Trophoblast cell (in vitro differentiated cells and primary cell): ENCODE measurements at regions not wholly inside any gene's neighbourhood (a gene's known extent, or its start where the extent isn't known, plus 50 kb on each side); places are given as distances from the start of the nearest gene placed in this dataset.
A peak's percentile ranks its signal among the peaks of the same experiment; 100 is the strongest.

Experiments used
- DNase-seq, 2 donors: peaks; one replicate each; pipeline ENCODE4 v3.0.0-alpha.2; 2016
- H2AFZ ChIP-seq: 2 replicates; pipeline ENCODE4 v1.6.1; 2013; ENCODE audit warnings: low read length, moderate library complexity, mild to moderate bottlenecking; ENCODE audit not compliant: insufficient read depth, poor library complexity
- H2AK5ac ChIP-seq: 2 replicates; pipeline ENCODE4 v1.6.1; 2013; ENCODE audit warnings: mild to moderate bottlenecking, low read length
- H2BK120ac ChIP-seq: 2 replicates; pipeline ENCODE4 v1.6.1; 2013; ENCODE audit warnings: low read length, mild to moderate bottlenecking, moderate library complexity; ENCODE audit not compliant: insufficient read depth, poor library complexity
- H2BK12ac ChIP-seq: 2 replicates; pipeline ENCODE4 v1.6.1; 2013; ENCODE audit warnings: mild to moderate bottlenecking, low read length, moderate library complexity
- H2BK5ac ChIP-seq: 2 replicates; pipeline ENCODE4 v1.6.1; 2013; ENCODE audit warnings: low read length, low read depth, moderate library complexity, mild to moderate bottlenecking; ENCODE audit not compliant: poor library complexity
- H3K14ac ChIP-seq: 2 replicates; pipeline ENCODE4 v1.6.1; 2013; ENCODE audit warnings: mild to moderate bottlenecking, low read length
- H3K18ac ChIP-seq: 2 replicates; pipeline ENCODE4 v1.6.1; 2013; ENCODE audit warnings: mild to moderate bottlenecking, low read length
- H3K23ac ChIP-seq: 2 replicates; pipeline ENCODE4 v1.6.1; 2013; ENCODE audit warnings: low read length
- H3K27ac ChIP-seq: 2 replicates; pipeline ENCODE4 v1.5.1; 2013; ENCODE audit warnings: low read depth, mild to moderate bottlenecking, inconsistent platforms, low read length, moderate library complexity
- H3K27me3 ChIP-seq: 2 replicates; pipeline ENCODE4 v1.6.1; 2013; ENCODE audit warnings: inconsistent platforms, mild to moderate bottlenecking, low read length, moderate library complexity; ENCODE audit not compliant: insufficient read depth
- H3K36me3 ChIP-seq, 2 experiments: 1 replicate in 1 of 2; 2 replicates in 1 of 2; pipeline ENCODE4 v1.6.1; 2013; ENCODE audit warnings: low read length in 2 of 2, mild to moderate bottlenecking in 2 of 2, moderate library complexity in 1 of 2; ENCODE audit not compliant: insufficient read depth in 2 of 2, control insufficient read depth in 1 of 2
- H3K4ac ChIP-seq: 2 replicates; pipeline ENCODE4 v1.6.1; 2013; ENCODE audit warnings: low read depth, mild to moderate bottlenecking, low read length, moderate library complexity
- H3K4me1 ChIP-seq, 2 experiments: 1 replicate in 1 of 2; 2 replicates in 1 of 2; pipeline ENCODE4 v1.6.1; 2013; ENCODE audit warnings: low read length in 2 of 2, mild to moderate bottlenecking in 2 of 2, moderate library complexity in 1 of 2; ENCODE audit not compliant: insufficient read depth in 2 of 2, control insufficient read depth in 1 of 2
- H3K4me2 ChIP-seq: 2 replicates; pipeline ENCODE4 v1.6.1; 2013; ENCODE audit warnings: inconsistent platforms, mild to moderate bottlenecking, low read length, moderate library complexity
- H3K4me3 ChIP-seq: 2 replicates; pipeline ENCODE4 v1.5.1; 2013; ENCODE audit warnings: mild to moderate bottlenecking, low read depth, low read length, inconsistent platforms
- H3K79me1 ChIP-seq: one replicate; pipeline ENCODE4 v1.6.1; 2013; ENCODE audit warnings: low read length
- H3K79me2 ChIP-seq: 2 replicates; pipeline ENCODE4 v1.6.1; 2013; ENCODE audit warnings: low read length, mild to moderate bottlenecking; ENCODE audit not compliant: control insufficient read depth, insufficient read depth, poor library complexity
- H3K9ac ChIP-seq: 2 replicates; pipeline ENCODE4 v1.6.1; 2013; ENCODE audit warnings: mild to moderate bottlenecking, low read length
- H3K9me3 ChIP-seq: 2 replicates; pipeline ENCODE4 v1.6.1; 2013; ENCODE audit warnings: low read depth, mild to moderate bottlenecking, control low read depth, inconsistent platforms, low read length; ENCODE audit not compliant: insufficient read depth
- H4K12ac ChIP-seq: 2 replicates; pipeline ENCODE4 v1.6.1; 2013; ENCODE audit warnings: low read depth, mild to moderate bottlenecking, low read length, moderate library complexity
- H4K8ac ChIP-seq: 2 replicates; pipeline ENCODE4 v1.6.1; 2013; ENCODE audit warnings: low read depth, mild to moderate bottlenecking, low read length, moderate library complexity
- H4K91ac ChIP-seq: one replicate; pipeline ENCODE4 v1.6.1; 2013; ENCODE audit warnings: low read depth, mild to moderate bottlenecking, low read length, moderate library complexity
- WGBS: extraction: QIAGEN DNeasy Blood & Tissue Kit; methylation state at CpG from one replicate; pipeline ENCODE4 v1.1.7; 2013; ENCODE audit warnings: missing lambda C conversion rate; ENCODE audit not compliant: insufficient read length, insufficient coverage; ENCODE audit errors: extremely low coverage; 5-methylcytosine and 5-hydroxymethylcytosine counted together

- Histone ChIP-seq H3K27me3 (no peaks in the 10 kb centered on the region), H4K8ac (no peak overlapping the region)
These were observed 92.0 kb upstream of the NEUROD1 start for GRCh38 chr2:181772334-181772733.

GRCh38 chr2:181772777-181773176, 92.5 kb upstream of the NEUROD1 start:
- Histone ChIP-seq H3K4me3 (no peak overlapping the region), H2BK12ac (no peak overlapping the region), H4K91ac (no peak overlapping the region), H3K9ac (no peak overlapping the region), H3K9me3 (no peaks in the 10 kb centered on the region), H3K27me3 (no peaks in the 10 kb centered on the region), H2AK5ac (no peak overlapping the region), H3K14ac (no peak overlapping the region), H3K18ac (no peak overlapping the region), H3K4ac (no peak overlapping the region), H4K8ac (no peak overlapping the region), H3K23ac (no peak overlapping the region), H3K27ac (no peak overlapping the region), H3K4me1 (no peaks in the 10 kb centered on the region), H3K79me2 (no peaks in the 10 kb centered on the region), H2BK120ac (no peak overlapping the region), H4K12ac (no peak overlapping the region), H3K79me1 (no peaks in the 10 kb centered on the region), H2BK5ac (no peak overlapping the region), H2AFZ (no peak overlapping the region), H3K36me3 (no peaks in the 10 kb centered on the region), H3K4me2 (no peak overlapping the region)
- no peak for DNase-seq
- no CpG with 5 or more reads among the region's 1 CpG for WGBS

More at GRCh38 chr2:181772334-181772733, 92.0 kb upstream of the NEUROD1 start:
- Histone ChIP-seq H3K4ac (no peak overlapping the region), H3K79me1 (no peaks in the 10 kb centered on the region), H2AFZ (no peak overlapping the region), H3K4me1 (no peaks in the 10 kb centered on the region), H2BK120ac (no peak overlapping the region), H4K12ac (no peak overlapping the region), H3K23ac (no peak overlapping the region), H3K14ac (no peak overlapping the region), H3K9me3 (no peaks in the 10 kb centered on the region), H3K79me2 (no peaks in the 10 kb centered on the region), H3K4me3 (no peak overlapping the region), H3K18ac (no peak overlapping the region), H3K9ac (no peak overlapping the region), H2BK5ac (no peak overlapping the region), H4K91ac (no peak overlapping the region), H2BK12ac (no peak overlapping the region), H3K36me3 (no peaks in the 10 kb centered on the region), H2AK5ac (no peak overlapping the region), H3K4me2 (no peak overlapping the region), H3K27ac (no peak overlapping the region)
- WGBS, result no CpG with 5 or more reads among the region's 4 CpGs
- no peak for DNase-seq

- H3K4me2 ChIP-seq, result no peak overlapping the region
- H3K27ac ChIP-seq, result no peak overlapping the region
- H3K27me3 ChIP-seq, result no peaks in the 10 kb centered on the region
- peaks cover 2 to 4% of the 10 kb centered on the region in 2 experiments for H3K4me1 ChIP-seq
- no peak overlapping the region for H4K91ac ChIP-seq
- H3K9me3 ChIP-seq, result no peaks in the 10 kb centered on the region
- no peak overlapping the region for H4K8ac ChIP-seq
- H4K12ac ChIP-seq, result no peak overlapping the region
- H2AK5ac ChIP-seq, result no peak overlapping the region
- H3K79me1 ChIP-seq, result no peaks in the 10 kb centered on the region
- no peak overlapping the region for H2AFZ ChIP-seq
- H3K4ac ChIP-seq, result no peak overlapping the region
- H3K14ac ChIP-seq, result no peak overlapping the region
- H2BK5ac ChIP-seq, result no peak overlapping the region
- H2BK12ac ChIP-seq, result no peak overlapping the region
- no peak overlapping the region for H3K4me3 ChIP-seq
- peak; percentile 42 to 82 for DNase-seq
- no peak overlapping the region for H3K18ac ChIP-seq
- H3K9ac ChIP-seq, result no peak overlapping the region
- no peaks in the 10 kb centered on the region for H3K79me2 ChIP-seq
- H2BK120ac ChIP-seq, result no peak overlapping the region
- no peaks in the 10 kb centered on the region for H3K36me3 ChIP-seq
- no CpG with 5 or more reads among the region's 4 CpGs for WGBS
- no peak overlapping the region for H3K23ac ChIP-seq
These were observed 94.4 kb upstream of the NEUROD1 start for GRCh38 chr2:181774685-181775084.

- Histone ChIP-seq H3K9me3 (no peaks in the 10 kb centered on the region), H2BK120ac (no peak overlapping the region), H2AFZ (no peak overlapping the region), H3K4me1 (peaks cover 7 to 14% of the 10 kb centered on the region in 2 experiments), H3K4me3 (no peak overlapping the region), H4K12ac (no peak overlapping the region), H3K14ac (no peak overlapping the region), H3K4ac (no peak overlapping the region), H3K18ac (no peak overlapping the region), H3K79me2 (peaks cover 4% of the 10 kb centered on the region), H2BK5ac (no peak overlapping the region), H4K91ac (no peak overlapping the region), H4K8ac (no peak overlapping the region), H3K79me1 (peaks cover 8% of the 10 kb centered on the region), H3K23ac (no peak overlapping the region), H3K27me3 (no peaks in the 10 kb centered on the region), H3K9ac (no peak overlapping the region), H3K4me2 (no peak overlapping the region), H2AK5ac (no peak overlapping the region), H3K27ac (no peak overlapping the region), H3K36me3 (no peaks in the 10 kb centered on the region), H2BK12ac (peak overlapping the region; percentile 82)
- WGBS, result no CpG with 5 or more reads among the region's 3 CpGs
- DNase-seq, result no peak
These were observed 96.0 kb upstream of the NEUROD1 start for GRCh38 chr2:181776336-181776735.
